PFSK-1 (cell line): ENCODE measurements at regions not wholly inside any gene's neighbourhood (a gene's known extent, or its start where the extent isn't known, plus 50 kb on each side); places are given as distances from the start of the nearest gene placed in this dataset.
A peak's percentile ranks its signal among the peaks of the same experiment; 100 is the strongest.

Experiments
- FOXP2 ChIP-seq: optimal IDR thresholded peaks from 2 replicates; pipeline ENCODE3; 2011; ENCODE audit warnings: borderline replicate concordance, control low read depth, inconsistent platforms; ENCODE audit not compliant: insufficient read depth; ENCODE audit errors: extremely low read length, extremely low read depth
- POLR2AphosphoS5 ChIP-seq: IDR thresholded peaks from 2 replicates; pipeline ENCODE4 v1.6.1; 2012; ENCODE audit warnings: low read depth, mild to moderate bottlenecking, control low read depth, low read length, moderate library complexity
- SIN3A ChIP-seq: IDR thresholded peaks from 2 replicates; pipeline ENCODE4 v1.6.1; 2012; ENCODE audit warnings: mild to moderate bottlenecking, low read length, moderate library complexity, borderline replicate concordance; ENCODE audit not compliant: insufficient read depth
- TAF1 ChIP-seq: IDR thresholded peaks from 2 replicates; pipeline ENCODE4 v1.6.1; 2012; ENCODE audit warnings: low read length, control low read depth, borderline replicate concordance; ENCODE audit not compliant: insufficient read depth
- TF ChIP-seq, protein P1 (sequence below), 2 experiments: IDR thresholded peaks; 2 replicates each; pipeline versions ENCODE4 v1.6.1 to v1.8.0; 2011 to 2012; ENCODE audit warnings: low read depth in 2 of 2, low read length in 2 of 2, control low read depth in 1 of 2, inconsistent platforms in 1 of 2, mild to moderate bottlenecking in 1 of 2, moderate library complexity in 1 of 2; ENCODE audit not compliant: insufficient read depth in 1 of 2

DNA sequence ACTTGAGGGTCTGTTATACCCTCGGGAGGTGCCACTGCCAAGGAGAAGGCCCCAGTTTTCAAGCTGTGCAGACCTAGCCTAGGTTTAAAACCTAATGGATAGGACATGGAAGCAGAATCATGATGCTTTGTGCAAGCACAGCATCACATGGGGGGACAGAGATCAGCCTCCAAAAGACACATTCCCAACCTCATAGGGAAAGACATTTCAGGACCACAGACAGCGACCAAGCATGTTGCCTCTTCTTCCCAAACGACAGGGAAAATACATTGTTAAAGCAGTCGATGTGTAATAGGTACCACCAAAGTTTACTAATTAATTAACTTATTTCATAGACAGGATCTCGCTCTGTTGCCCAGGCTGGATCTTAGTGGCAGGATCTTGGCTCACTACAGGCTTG, 573.9 kb downstream of the TCERG1L start:
- no peak for TF ChIP-seq POLR2AphosphoS5
- TF ChIP-seq, protein P1, sequence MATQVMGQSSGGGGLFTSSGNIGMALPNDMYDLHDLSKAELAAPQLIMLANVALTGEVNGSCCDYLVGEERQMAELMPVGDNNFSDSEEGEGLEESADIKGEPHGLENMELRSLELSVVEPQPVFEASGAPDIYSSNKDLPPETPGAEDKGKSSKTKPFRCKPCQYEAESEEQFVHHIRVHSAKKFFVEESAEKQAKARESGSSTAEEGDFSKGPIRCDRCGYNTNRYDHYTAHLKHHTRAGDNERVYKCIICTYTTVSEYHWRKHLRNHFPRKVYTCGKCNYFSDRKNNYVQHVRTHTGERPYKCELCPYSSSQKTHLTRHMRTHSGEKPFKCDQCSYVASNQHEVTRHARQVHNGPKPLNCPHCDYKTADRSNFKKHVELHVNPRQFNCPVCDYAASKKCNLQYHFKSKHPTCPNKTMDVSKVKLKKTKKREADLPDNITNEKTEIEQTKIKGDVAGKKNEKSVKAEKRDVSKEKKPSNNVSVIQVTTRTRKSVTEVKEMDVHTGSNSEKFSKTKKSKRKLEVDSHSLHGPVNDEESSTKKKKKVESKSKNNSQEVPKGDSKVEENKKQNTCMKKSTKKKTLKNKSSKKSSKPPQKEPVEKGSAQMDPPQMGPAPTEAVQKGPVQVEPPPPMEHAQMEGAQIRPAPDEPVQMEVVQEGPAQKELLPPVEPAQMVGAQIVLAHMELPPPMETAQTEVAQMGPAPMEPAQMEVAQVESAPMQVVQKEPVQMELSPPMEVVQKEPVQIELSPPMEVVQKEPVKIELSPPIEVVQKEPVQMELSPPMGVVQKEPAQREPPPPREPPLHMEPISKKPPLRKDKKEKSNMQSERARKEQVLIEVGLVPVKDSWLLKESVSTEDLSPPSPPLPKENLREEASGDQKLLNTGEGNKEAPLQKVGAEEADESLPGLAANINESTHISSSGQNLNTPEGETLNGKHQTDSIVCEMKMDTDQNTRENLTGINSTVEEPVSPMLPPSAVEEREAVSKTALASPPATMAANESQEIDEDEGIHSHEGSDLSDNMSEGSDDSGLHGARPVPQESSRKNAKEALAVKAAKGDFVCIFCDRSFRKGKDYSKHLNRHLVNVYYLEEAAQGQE (IDR thresholded peaks at IDR 0.05; ENCODE audit: insufficient read depth in 1 of 2, low read depth in 2 of 2, low read length in 2 of 2) = peak; percentile 88 to 93

DNA sequence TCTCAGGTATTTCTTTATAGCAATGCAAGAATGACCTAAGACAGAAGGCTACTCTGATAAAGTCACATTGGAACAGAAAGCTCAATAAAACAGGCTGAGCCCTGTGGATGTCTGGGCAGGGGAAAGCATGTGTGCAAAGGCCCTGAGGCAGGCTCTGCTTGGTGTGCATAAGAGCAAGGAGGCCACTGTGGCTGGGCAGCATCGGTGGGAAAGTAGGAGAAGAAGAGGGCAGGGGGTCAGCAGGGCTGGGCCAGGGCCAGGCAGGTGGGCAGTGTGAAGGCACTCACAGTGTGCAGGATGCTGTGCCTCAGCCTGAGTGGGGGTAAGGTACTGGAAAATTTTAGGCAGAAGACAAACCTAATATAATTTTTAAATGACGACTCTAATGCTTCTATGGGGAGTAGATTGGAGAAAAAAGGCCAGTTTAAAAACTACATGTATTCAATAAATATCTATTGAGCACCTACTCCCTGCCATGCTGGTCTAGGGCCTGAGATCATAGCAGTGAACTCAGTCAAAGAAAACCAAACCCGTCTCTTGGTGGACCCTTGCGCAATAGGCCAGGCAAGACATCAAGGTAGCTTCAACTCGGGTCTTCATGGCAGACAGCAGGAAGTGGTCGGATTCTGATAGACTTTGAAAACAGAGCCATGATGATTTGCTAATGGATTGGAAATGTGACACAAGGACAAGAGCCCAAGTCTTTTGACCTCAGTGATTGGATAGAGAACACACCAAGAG, 572.3 kb downstream of the TCERG1L start:
- TF ChIP-seq POLR2AphosphoS5 (no peak), SIN3A (no peak), FOXP2 (no peak), TAF1 (no peak)
- TF ChIP-seq, protein P1 (IDR thresholded peaks at IDR 0.05; ENCODE audit: insufficient read depth in 1 of 2, low read depth in 2 of 2, low read length in 2 of 2) = no peak

DNA sequence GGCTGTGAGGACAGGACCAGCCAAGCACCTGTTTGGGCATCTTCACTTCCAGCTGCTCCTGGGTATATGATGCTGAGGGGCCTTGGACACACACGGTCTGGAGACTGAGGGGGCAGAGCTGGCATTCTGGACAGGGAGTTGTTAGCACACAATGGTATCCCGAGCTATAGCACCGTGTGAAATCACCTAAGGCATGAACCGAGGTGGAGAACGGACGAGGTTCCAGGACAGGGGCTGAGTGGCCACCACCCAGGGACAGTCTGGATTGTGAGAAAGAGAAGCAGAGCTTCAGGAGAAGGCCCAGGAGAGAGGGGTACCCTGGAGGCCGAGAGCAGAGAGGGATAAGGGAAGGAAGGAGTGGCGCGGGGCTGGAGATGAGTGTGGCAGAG, 571.8 kb downstream of the TCERG1L start:
- no peak for TF ChIP-seq POLR2AphosphoS5
- TF ChIP-seq, protein P1 (IDR thresholded peaks at IDR 0.05; ENCODE audit: insufficient read depth in 1 of 2, low read depth in 2 of 2, low read length in 2 of 2) = no peak
- TF ChIP-seq TAF1 = no peak
- no peak for TF ChIP-seq SIN3A
- TF ChIP-seq FOXP2 = no peak

DNA sequence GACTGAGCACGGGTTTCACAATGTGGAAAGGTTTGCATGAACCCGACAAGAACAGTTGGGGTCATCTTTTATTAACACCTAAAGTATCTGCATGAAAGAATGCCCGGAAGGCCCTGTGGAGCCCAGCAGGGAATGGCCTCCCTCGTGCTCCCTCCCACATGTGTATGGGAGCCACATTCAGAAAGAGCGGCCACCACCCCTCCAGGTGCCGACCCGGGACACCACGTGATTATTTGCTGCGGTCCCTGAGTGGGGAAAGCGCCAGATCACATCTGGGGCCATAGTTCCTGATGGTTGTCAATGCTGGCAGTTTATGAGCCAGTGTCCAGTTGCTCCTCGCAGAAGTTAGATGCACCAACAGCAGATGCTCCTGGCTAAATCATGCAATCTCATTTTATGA, 571.4 kb downstream of the TCERG1L start:
- TF ChIP-seq POLR2AphosphoS5 (no peak), FOXP2 (no peak), TAF1 (no peak), SIN3A (no peak)
- TF ChIP-seq, protein P1 (IDR thresholded peaks at IDR 0.05; ENCODE audit: insufficient read depth in 1 of 2, low read depth in 2 of 2, low read length in 2 of 2) = no peak
